ENCODE measurements at regions not wholly inside any gene's neighbourhood (a gene's known extent, or its start where the extent isn't known, plus 50 kb on each side); places are given as distances from the start of the nearest gene placed in this dataset.
"Not testable (repeated sequence)": the region's sequence is repeated elsewhere in the genome, so short reads cannot be mapped to it uniquely, and the experiment has no call there.

- DNase-seq (ENCODE audit: extremely low read depth in 1 of 11, low read depth in 9 of 11, low spot score in 4 of 11) = no peak
These were observed 1241.9 kb downstream of the UQCRFS1 start for GRCh38 chr19:27971071-27971470.

- no peak for DNase-seq (ENCODE audit: extremely low read depth in 1 of 11, low read depth in 9 of 11, low spot score in 4 of 11)
These were observed 1246.5 kb downstream of the UQCRFS1 start for GRCh38 chr19:27966390-27966816.

GRCh38 chr19:27964185-27964584 is 1248.8 kb downstream of the UQCRFS1 start:
- DNase-seq (ENCODE audit: extremely low read depth in 1 of 11, low read depth in 9 of 11, low spot score in 4 of 11) = no peak

GRCh38 chr19:27962264-27962663 is 1250.7 kb downstream of the UQCRFS1 start:
- no peak for DNase-seq (ENCODE audit: extremely low read depth in 1 of 11, low read depth in 9 of 11, low spot score in 4 of 11)

GRCh38 chr19:27955485-27956480 is 1257.2 kb downstream of the UQCRFS1 start:
- DNase-seq (ENCODE audit: extremely low read depth in 1 of 11, low read depth in 9 of 11, low spot score in 4 of 11) = no peak

- not testable (repeated sequence) for DNase-seq (ENCODE audit: extremely low read depth in 1 of 11, low read depth in 9 of 11, low spot score in 4 of 11)
These were observed 1270.3 kb downstream of the UQCRFS1 start for GRCh38 chr19:27942607-27943006.

GRCh38 chr19:27936139-27936538 is 1276.8 kb downstream of the UQCRFS1 start:
- DNase-seq (ENCODE audit: extremely low read depth in 1 of 11, low read depth in 9 of 11, low spot score in 4 of 11) = no peak

- DNase-seq (ENCODE audit: extremely low read depth in 1 of 11, low read depth in 9 of 11, low spot score in 4 of 11) = no peak
These were observed 1277.3 kb downstream of the UQCRFS1 start for GRCh38 chr19:27935669-27936068.

GRCh38 chr19:27929399-27929798 is 1283.6 kb downstream of the UQCRFS1 start:
- no peak for DNase-seq (ENCODE audit: extremely low read depth in 1 of 11, low read depth in 9 of 11, low spot score in 4 of 11)

- no peak for DNase-seq (ENCODE audit: extremely low read depth in 1 of 11, low read depth in 9 of 11, low spot score in 4 of 11)
These were observed 1287.7 kb downstream of the UQCRFS1 start for GRCh38 chr19:27925202-27925601.

GRCh38 chr19:27922970-27923369 is 1290.0 kb downstream of the UQCRFS1 start:
- no peak for DNase-seq (ENCODE audit: extremely low read depth in 1 of 11, low read depth in 9 of 11, low spot score in 4 of 11)

- DNase-seq (ENCODE audit: extremely low read depth in 1 of 11, low read depth in 9 of 11, low spot score in 4 of 11) = no peak
These were observed 1292.2 kb downstream of the UQCRFS1 start for GRCh38 chr19:27920774-27921173.

GRCh38 chr19:27918818-27919217 is 1294.1 kb downstream of the UQCRFS1 start:
- DNase-seq (ENCODE audit: extremely low read depth in 1 of 11, low read depth in 9 of 11, low spot score in 4 of 11) = no peak

- DNase-seq (ENCODE audit: extremely low read depth in 1 of 11, low read depth in 9 of 11, low spot score in 4 of 11) = no peak
These were observed 1301.6 kb downstream of the UQCRFS1 start for GRCh38 chr19:27911122-27911898.

GRCh38 chr19:27909861-27910260 is 1303.1 kb downstream of the UQCRFS1 start:
- no peak for DNase-seq (ENCODE audit: extremely low read depth in 1 of 11, low read depth in 9 of 11, low spot score in 4 of 11)

GRCh38 chr19:27909185-27909840 is 1303.6 kb downstream of the UQCRFS1 start:
- DNase-seq (ENCODE audit: extremely low read depth in 1 of 11, low read depth in 9 of 11, low spot score in 4 of 11) = no peak

- no peak for DNase-seq (ENCODE audit: extremely low read depth in 1 of 11, low read depth in 9 of 11, low spot score in 4 of 11)
These were observed 1306.9 kb downstream of the UQCRFS1 start for GRCh38 chr19:27906081-27906480.

- DNase-seq (ENCODE audit: extremely low read depth in 1 of 11, low read depth in 9 of 11, low spot score in 4 of 11) = no peak
These were observed 1307.9 kb downstream of the UQCRFS1 start for GRCh38 chr19:27905074-27905473.

GRCh38 chr19:27901078-27901477 is 1311.9 kb downstream of the UQCRFS1 start:
- DNase-seq (ENCODE audit: extremely low read depth in 1 of 11, low read depth in 9 of 11, low spot score in 4 of 11) = no peak
